AG10803 (cell line): ENCODE measurements at regions not wholly inside any gene's neighbourhood (a gene's known extent, or its start where the extent isn't known, plus 50 kb on each side); places are given as distances from the start of the nearest gene placed in this dataset.

ENCODE experiments used
- DNase-seq: peaks from one replicate; pipeline ENCODE4 v3.0.0; 2010; ENCODE audit warnings: low read depth
- H3K4me3 ChIP-seq: 2 replicates; pipeline ENCODE4 v1.5.1; 2011; ENCODE audit warnings: mild to moderate bottlenecking, low read length, control low read depth
- TF ChIP-seq, protein P1 (sequence below): conservative IDR thresholded peaks from 2 replicates; pipeline ENCODE4 v1.5.1; 2011; ENCODE audit warnings: mild to moderate bottlenecking, low read length, control low read depth, inconsistent platforms

DNA sequence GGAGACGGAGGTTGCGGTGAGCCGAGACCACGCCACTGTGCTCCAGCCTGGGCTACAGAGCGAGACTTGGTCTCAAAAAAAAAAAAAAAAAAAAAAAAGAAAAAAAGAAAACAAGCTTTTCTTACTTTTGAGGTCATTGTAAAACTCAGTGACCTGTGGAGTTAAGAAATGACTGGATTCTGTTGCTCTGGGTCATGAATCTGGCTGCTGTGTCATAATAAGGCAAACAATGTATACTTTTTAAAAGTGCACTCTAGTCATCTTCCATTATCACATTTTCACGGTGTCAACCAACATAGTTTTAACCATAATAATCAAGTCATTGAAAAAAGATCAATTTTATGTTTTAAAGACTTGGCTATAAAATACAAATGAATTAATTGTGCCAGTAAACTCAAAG, 1186.6 kb downstream of the DIAPH3 start:
- H3K4me3 ChIP-seq, result no peak overlapping the region
- TF ChIP-seq, protein P1, sequence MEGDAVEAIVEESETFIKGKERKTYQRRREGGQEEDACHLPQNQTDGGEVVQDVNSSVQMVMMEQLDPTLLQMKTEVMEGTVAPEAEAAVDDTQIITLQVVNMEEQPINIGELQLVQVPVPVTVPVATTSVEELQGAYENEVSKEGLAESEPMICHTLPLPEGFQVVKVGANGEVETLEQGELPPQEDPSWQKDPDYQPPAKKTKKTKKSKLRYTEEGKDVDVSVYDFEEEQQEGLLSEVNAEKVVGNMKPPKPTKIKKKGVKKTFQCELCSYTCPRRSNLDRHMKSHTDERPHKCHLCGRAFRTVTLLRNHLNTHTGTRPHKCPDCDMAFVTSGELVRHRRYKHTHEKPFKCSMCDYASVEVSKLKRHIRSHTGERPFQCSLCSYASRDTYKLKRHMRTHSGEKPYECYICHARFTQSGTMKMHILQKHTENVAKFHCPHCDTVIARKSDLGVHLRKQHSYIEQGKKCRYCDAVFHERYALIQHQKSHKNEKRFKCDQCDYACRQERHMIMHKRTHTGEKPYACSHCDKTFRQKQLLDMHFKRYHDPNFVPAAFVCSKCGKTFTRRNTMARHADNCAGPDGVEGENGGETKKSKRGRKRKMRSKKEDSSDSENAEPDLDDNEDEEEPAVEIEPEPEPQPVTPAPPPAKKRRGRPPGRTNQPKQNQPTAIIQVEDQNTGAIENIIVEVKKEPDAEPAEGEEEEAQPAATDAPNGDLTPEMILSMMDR, result no peak

DNA sequence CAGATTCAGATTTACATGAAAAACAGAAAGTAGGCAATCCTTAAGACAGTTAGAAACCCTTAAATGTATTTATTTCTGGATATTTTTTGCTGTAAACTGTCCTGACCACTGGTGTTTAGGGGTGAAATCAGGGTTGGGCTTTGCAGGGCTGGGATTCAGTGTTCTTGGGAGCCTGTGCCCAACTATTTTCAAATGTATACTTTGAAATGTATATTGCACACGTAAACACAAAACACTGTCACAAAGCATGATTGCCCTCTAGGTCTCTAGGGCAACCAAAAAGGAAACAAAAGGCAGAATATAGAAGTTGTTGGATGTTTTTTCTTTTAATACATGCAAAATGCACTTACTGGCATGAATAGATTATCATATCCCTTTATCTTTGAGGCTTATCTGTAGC, 1185.4 kb downstream of the DIAPH3 start:
- TF ChIP-seq, protein P1, result no peak
- DNase-seq, result no peak

More for the DNA sequence above, 1186.6 kb downstream of the DIAPH3 start:
- DNase-seq, result no peak

DNA sequence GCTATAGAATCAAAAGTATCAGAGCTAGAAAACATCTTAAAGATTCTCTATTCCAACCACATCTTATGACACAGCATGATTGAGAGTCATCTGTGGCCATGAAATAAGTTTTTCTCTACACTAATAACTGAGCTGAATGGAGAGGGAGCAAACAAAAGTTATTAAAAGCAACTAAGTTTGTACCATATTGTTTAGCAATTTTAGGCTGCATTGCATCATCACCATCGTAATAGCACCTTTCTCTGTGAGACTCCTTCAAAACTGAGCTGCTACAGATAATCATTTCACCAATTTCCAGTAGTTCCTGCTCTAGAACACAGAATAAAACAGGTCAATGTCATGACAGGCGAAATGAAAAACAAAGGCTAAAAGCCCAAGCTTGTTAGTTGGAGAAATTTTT, 1183.9 kb downstream of the DIAPH3 start:
- TF ChIP-seq, protein P1, result no peak
- no peak for DNase-seq

More for the DNA sequence above, 1185.4 kb downstream of the DIAPH3 start:
- no peak overlapping the region for H3K4me3 ChIP-seq

DNA sequence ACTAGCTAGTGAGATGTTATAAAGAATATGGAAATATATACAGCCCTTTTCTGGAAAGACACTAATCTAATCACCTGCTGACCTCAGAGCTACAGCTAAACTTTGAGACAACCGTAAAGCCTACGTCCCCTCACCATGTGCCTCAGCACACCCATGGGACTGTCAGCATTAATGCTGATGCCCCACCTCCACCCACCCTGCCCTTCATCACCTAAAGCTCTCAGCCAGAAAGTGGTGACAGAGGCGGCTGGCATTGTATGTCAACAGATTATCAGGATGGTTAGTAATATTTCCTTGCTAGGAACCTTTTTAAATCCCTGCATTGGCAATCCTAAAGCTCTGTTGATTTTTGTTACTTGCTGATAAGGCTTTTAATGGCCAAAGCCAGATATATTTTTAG, 1177.9 kb downstream of the DIAPH3 start:
- no peak for DNase-seq
- TF ChIP-seq, protein P1, result no peak

More for the DNA sequence above, 1183.9 kb downstream of the DIAPH3 start:
- H3K4me3 ChIP-seq, result no peak overlapping the region

DNA sequence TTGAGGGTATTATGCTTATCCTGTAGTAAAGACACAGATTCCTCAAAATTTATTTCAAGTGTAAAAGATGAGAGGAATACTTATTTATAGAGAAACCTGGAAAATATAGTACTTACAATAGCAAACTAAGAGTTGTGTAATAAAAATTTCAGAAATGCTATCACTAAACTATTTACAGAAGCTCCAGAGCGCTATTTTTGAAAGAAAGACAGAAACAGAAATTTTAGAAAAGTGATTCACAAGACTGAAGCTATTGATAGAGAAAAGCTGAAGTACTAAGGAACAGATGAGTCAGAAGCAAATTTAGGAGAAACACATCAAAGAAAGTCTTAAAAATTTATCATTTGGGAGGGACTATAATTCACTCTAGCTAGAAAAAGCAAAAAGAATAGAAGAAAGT, 1174.2 kb downstream of the DIAPH3 start:
- DNase-seq, result no peak
- TF ChIP-seq, protein P1, result no peak

More for the DNA sequence above, 1177.9 kb downstream of the DIAPH3 start:
- no peak overlapping the region for H3K4me3 ChIP-seq

DNA sequence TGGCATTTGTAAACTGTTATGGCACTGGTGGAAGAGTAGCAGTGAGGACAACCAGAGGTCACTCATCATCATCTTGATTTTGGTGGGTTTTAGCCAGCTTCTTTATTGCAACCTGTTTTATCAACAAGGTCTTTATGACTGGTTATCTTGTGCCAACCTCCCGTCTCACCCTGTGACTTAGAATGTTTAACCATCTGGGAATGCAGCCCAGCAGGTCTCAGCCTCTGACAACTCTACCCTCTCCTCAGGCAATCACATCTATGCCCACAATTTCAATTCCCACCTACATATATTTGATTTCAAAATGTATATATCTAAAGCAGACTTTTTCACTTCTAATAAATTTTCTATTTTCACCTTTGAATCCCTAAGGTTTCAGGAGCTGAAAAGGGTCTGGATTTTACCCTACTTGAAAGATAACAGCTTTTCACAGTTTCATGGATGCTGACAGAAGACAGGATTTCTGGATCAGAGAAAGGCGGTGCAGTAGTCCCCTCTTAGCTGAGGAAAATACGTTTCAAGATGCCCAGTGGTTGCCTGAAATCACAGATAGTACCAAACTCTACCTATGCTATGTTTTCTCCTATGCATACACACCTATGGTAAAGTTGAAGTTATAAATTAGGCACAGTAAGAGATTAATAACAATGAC, 1171.8 kb downstream of the DIAPH3 start:
- H3K4me3 ChIP-seq, result no peak overlapping the region
- TF ChIP-seq, protein P1, result no peak
- DNase-seq, result no peak

More for the DNA sequence above, 1174.2 kb downstream of the DIAPH3 start:
- no peak overlapping the region for H3K4me3 ChIP-seq

DNA sequence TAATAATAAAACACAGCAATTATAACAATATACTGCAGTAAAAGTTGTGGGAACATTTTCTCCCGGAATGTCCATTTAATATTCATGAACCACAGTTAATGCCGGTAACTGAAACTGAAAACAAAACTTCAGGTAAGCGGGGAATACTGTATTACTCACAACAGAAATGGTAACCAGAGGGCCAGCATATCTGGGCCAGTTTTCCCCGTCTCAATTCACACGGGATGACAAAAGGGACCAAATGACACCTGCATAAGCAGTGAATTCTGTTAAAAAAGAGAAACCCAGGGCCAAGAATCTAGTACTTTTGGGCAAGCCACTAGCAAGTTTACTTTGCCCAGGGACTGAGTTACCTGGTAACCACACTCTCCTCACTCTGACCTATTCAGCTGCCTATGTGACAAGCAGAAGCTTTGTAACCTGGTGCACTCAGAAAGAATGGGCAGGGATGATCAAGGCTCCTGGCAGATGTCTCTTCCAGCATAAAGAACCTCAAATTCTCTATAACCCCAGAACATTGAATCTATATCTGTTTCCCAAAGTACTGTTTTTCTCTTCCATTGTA, 1171.2 kb downstream of the DIAPH3 start:
- TF ChIP-seq, protein P1, result no peak
- H3K4me3 ChIP-seq, result no peak overlapping the region
- no peak for DNase-seq
